ENCODE measurements at regions not wholly inside any gene's neighbourhood (a gene's known extent, or its start where the extent isn't known, plus 50 kb on each side); places are given as distances from the start of the nearest gene placed in this dataset.

DNA sequence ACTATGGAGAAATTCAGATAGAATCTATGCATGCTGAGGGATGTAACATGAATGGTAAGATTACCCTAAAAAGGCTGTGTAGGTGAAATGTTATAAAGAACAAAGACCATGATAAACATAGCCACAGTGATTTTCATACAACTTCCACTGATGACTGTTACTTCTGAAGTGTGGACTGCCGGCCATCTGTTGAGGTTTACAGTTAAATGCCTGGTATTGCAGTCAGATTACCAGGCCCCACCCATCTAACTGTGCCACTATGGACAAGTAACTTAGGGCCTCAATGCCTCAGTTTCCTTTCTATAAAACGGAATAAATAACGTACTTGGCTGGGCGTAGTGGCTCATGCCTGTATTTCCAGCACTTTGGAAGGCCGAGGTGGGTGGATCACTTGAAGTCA, 395.6 kb downstream of the KLF12 start:
- no peak overlapping the region for H3K4me2 ChIP-seq (ENCODE audit: low read length)
- H3K27ac ChIP-seq (ENCODE audit: low read length) = no peak overlapping the region
- ChIA-PET CTCF (no interaction called here), POLR2A (ENCODE audit: unreplicated experiment) (no interaction called here)
- intact Hi-C loops (cut with micrococcal nuclease) = no loop called here
- H3K36me3 ChIP-seq (ENCODE audit: low read depth, low read length) = no peaks in the 10 kb centered on the region
- no peak for DNase-seq
- no peak overlapping the region for H3K4me3 ChIP-seq (ENCODE audit: low read length)
- H3K9ac ChIP-seq (ENCODE audit: low read length) = no peak overlapping the region
- BruUV-seq (replicated peaks) = no TSS peak
- H4K20me1 ChIP-seq (ENCODE audit: low read length) = no peaks in the 10 kb centered on the region
- TF ChIP-seq, protein P1, sequence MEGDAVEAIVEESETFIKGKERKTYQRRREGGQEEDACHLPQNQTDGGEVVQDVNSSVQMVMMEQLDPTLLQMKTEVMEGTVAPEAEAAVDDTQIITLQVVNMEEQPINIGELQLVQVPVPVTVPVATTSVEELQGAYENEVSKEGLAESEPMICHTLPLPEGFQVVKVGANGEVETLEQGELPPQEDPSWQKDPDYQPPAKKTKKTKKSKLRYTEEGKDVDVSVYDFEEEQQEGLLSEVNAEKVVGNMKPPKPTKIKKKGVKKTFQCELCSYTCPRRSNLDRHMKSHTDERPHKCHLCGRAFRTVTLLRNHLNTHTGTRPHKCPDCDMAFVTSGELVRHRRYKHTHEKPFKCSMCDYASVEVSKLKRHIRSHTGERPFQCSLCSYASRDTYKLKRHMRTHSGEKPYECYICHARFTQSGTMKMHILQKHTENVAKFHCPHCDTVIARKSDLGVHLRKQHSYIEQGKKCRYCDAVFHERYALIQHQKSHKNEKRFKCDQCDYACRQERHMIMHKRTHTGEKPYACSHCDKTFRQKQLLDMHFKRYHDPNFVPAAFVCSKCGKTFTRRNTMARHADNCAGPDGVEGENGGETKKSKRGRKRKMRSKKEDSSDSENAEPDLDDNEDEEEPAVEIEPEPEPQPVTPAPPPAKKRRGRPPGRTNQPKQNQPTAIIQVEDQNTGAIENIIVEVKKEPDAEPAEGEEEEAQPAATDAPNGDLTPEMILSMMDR (conservative IDR thresholded peaks at IDR 0.05; ENCODE audit: low read depth, low read length) = no peak
- TF ChIP-seq EZH2 (IDR thresholded peaks at IDR 0.05; ENCODE audit: low read length, unreplicated experiment) = no peak
- no peak for TF ChIP-seq EZH2phosphoT487 (IDR thresholded peaks at IDR 0.05; ENCODE audit: borderline replicate concordance, low read length)
- H3K4me1 ChIP-seq (ENCODE audit: insufficient read depth, low read length) = no peaks in the 10 kb centered on the region
- no peaks in the 10 kb centered on the region for H3F3A ChIP-seq (ENCODE audit: low read length, unreplicated experiment)
- H3K79me2 ChIP-seq (ENCODE audit: low read length) = no peaks in the 10 kb centered on the region
- ATAC-seq = no peak
- H3K9me2 ChIP-seq (replicated peaks; ENCODE audit: low read length) = no peaks in the 10 kb centered on the region
- no peak overlapping the region for H2AFZ ChIP-seq (ENCODE audit: low read length)
- no peaks in the 10 kb centered on the region for H3K27me3 ChIP-seq (ENCODE audit: low read length)
- H3K9me3 ChIP-seq (ENCODE audit: low read length) = no peaks in the 10 kb centered on the region

DNA sequence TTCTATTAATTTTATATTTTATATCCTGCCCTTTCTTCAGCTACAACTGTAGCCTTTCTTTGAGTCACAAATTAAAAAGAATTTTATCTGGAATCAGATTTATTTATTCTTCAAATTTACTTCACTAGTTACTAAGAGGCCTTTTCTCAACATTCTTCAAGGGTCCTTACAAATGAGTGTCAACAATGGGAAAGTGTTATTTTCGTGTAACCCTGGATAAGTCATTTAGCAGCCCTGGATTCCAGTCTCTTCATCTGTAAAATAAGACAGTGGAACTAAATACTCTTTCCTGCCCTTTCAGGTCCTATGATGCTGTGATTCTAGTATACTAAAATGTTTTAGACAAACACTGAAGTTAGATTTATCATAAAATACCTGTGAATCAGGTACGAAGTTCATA, 397.0 kb downstream of the KLF12 start:
- Histone ChIP-seq H3K4me3 (ENCODE audit: low read length) (no peak overlapping the region), H3K79me2 (ENCODE audit: low read length) (no peaks in the 10 kb centered on the region), H3K9ac (ENCODE audit: low read length) (no peak overlapping the region), H3K36me3 (ENCODE audit: low read depth, low read length) (no peaks in the 10 kb centered on the region), H3K4me1 (ENCODE audit: insufficient read depth, low read length) (no peaks in the 10 kb centered on the region), H3K9me3 (ENCODE audit: low read length) (no peaks in the 10 kb centered on the region), H3K9me2 (replicated peaks; ENCODE audit: low read length) (no peaks in the 10 kb centered on the region), H3F3A (ENCODE audit: low read length, unreplicated experiment) (no peaks in the 10 kb centered on the region), H4K20me1 (ENCODE audit: low read length) (no peaks in the 10 kb centered on the region), H3K4me2 (ENCODE audit: low read length) (no peak overlapping the region), H3K27ac (ENCODE audit: low read length) (no peak overlapping the region), H3K27me3 (ENCODE audit: low read length) (no peaks in the 10 kb centered on the region), H2AFZ (ENCODE audit: low read length) (no peak overlapping the region)
- DNase-seq = no peak
- CTCF ChIA-PET = no interaction called here
- ATAC-seq = no peak
- intact Hi-C loops (cut with micrococcal nuclease) = no loop called here
- TF ChIP-seq, protein P1 (conservative IDR thresholded peaks at IDR 0.05; ENCODE audit: low read depth, low read length) = no peak
- no peak for TF ChIP-seq EZH2phosphoT487 (IDR thresholded peaks at IDR 0.05; ENCODE audit: borderline replicate concordance, low read length)
- no peak for TF ChIP-seq EZH2 (IDR thresholded peaks at IDR 0.05; ENCODE audit: low read length, unreplicated experiment)
- no TSS peak for BruUV-seq (replicated peaks)
- POLR2A ChIA-PET (ENCODE audit: unreplicated experiment) = no interaction called here

DNA sequence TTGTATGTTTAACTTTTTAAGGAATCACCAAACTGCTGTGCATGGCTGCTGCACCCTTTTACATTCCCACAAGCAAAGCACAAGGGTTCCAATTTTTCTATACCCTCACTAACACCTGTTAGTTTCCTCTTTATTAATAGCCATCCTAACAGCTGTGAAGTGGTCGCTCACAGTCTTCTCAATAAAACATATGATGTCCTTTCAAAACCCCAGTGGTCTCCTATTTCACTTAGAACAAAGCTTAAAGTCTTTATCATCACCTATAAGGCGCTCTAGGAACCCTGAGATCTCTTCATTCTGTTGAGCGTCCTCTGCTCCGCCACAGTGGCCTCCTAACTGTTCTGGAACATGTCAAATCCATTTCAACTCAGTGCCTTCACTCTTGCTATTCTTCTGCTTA, 400.5 kb downstream of the KLF12 start:
- no peak overlapping the region for H3K4me3 ChIP-seq (ENCODE audit: low read length)
- no peak overlapping the region for H2AFZ ChIP-seq (ENCODE audit: low read length)
- no peaks in the 10 kb centered on the region for H3K36me3 ChIP-seq (ENCODE audit: low read depth, low read length)
- no peak for DNase-seq
- BruUV-seq (replicated peaks) = no TSS peak
- no peak overlapping the region for H3K9ac ChIP-seq (ENCODE audit: low read length)
- H3K9me2 ChIP-seq (replicated peaks; ENCODE audit: low read length) = no peaks in the 10 kb centered on the region
- no peaks in the 10 kb centered on the region for H3K9me3 ChIP-seq (ENCODE audit: low read length)
- no peaks in the 10 kb centered on the region for H3K27me3 ChIP-seq (ENCODE audit: low read length)
- no peak for ATAC-seq
- CTCF ChIA-PET = no interaction called here
- no peak for TF ChIP-seq EZH2phosphoT487 (IDR thresholded peaks at IDR 0.05; ENCODE audit: borderline replicate concordance, low read length)
- no peak for TF ChIP-seq EZH2 (IDR thresholded peaks at IDR 0.05; ENCODE audit: low read length, unreplicated experiment)
- TF ChIP-seq, protein P1 (conservative IDR thresholded peaks at IDR 0.05; ENCODE audit: low read depth, low read length) = no peak
- H3K79me2 ChIP-seq (ENCODE audit: low read length) = no peaks in the 10 kb centered on the region
- intact Hi-C loops (cut with micrococcal nuclease) = no loop called here
- H3K27ac ChIP-seq (ENCODE audit: low read length) = no peak overlapping the region
- H3K4me1 ChIP-seq (ENCODE audit: insufficient read depth, low read length) = no peaks in the 10 kb centered on the region
- H4K20me1 ChIP-seq (ENCODE audit: low read length) = no peaks in the 10 kb centered on the region
- POLR2A ChIA-PET (ENCODE audit: unreplicated experiment) = no interaction called here
- H3F3A ChIP-seq (ENCODE audit: low read length, unreplicated experiment) = no peaks in the 10 kb centered on the region
- no peak overlapping the region for H3K4me2 ChIP-seq (ENCODE audit: low read length)

Data from PC-3 (cell line).